ENCODE measurements at regions not wholly inside any gene's neighbourhood (a gene's known extent, or its start where the extent isn't known, plus 50 kb on each side); places are given as distances from the start of the nearest gene placed in this dataset.

DNA sequence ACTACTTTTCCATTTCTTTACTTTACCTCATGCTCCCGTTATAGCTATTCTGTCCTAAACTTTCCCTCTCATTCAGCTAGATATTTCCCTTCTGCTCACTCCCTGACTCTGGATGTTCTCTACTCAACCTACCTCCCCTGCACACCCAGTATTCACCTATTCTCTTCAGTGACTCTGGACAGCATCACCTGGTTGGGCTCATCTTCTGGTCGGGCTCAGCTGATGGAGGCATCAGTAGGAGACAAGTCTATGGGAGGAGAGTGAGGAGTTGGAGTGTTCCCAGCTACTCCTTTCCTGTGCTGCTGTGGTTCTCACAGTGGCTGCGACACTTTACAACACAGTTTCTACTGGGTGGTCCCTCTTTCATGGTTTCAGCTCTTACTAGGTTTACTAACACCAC, 493.9 kb downstream of the DMAC1 start:
- no peak for TF ChIP-seq CTCF (IDR thresholded peaks at IDR 0.05; ENCODE audit: insufficient read depth, low read length, missing control alignments)
- H3K4me3 ChIP-seq (ENCODE audit: low read depth, low read length) = no peak overlapping the region
- CTCF ChIA-PET = no interaction called here
- no peak for DNase-seq (ENCODE audit: low read depth, low spot score)
- POLR2A ChIA-PET = no interaction called here

- no peak for DNase-seq (ENCODE audit: low read depth, low spot score)
- H3K4me3 ChIP-seq (ENCODE audit: low read depth, low read length) = no peak overlapping the region
- TF ChIP-seq CTCF (IDR thresholded peaks at IDR 0.05; ENCODE audit: insufficient read depth, low read length, missing control alignments) = no peak
- ChIA-PET CTCF (no interaction called here), POLR2A (no interaction called here)
These were observed 495.0 kb downstream of the DMAC1 start for GRCh38 chr9:7304627-7304995.

GRCh38 chr9:7303907-7304626, 495.5 kb downstream of the DMAC1 start:
- H3K4me3 ChIP-seq (ENCODE audit: low read depth, low read length) = no peak overlapping the region
- TF ChIP-seq CTCF (IDR thresholded peaks at IDR 0.05; ENCODE audit: insufficient read depth, low read length, missing control alignments) = no peak
- CTCF ChIA-PET = no interaction called here
- DNase-seq (ENCODE audit: low read depth, low spot score) = no peak
- POLR2A ChIA-PET = no interaction called here

DNA sequence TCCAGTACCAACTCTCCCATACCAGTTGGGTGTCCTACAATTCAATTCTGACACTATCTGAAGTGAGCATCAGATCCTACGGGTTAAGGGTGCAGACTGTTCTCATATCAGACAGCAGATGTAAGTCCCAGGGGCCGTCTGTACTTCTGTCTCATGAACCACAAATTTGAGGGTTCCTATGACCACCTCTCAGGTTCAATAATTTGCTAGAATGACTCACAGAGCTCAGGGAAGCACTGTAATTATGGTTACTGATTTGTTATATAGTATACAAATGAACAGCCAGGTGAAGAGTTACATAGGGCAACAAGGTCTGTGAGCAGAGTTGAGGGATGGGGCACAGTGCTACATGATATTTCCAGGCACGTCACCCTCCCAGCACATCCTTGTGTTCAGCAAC, 499.1 kb downstream of the DMAC1 start:
- H3K4me3 ChIP-seq (ENCODE audit: low read depth, low read length) = no peak overlapping the region
- CTCF ChIA-PET = no interaction called here
- no peak for TF ChIP-seq CTCF (IDR thresholded peaks at IDR 0.05; ENCODE audit: insufficient read depth, low read length, missing control alignments)
- DNase-seq (ENCODE audit: low read depth, low spot score) = no peak
- POLR2A ChIA-PET = no interaction called here

DNA sequence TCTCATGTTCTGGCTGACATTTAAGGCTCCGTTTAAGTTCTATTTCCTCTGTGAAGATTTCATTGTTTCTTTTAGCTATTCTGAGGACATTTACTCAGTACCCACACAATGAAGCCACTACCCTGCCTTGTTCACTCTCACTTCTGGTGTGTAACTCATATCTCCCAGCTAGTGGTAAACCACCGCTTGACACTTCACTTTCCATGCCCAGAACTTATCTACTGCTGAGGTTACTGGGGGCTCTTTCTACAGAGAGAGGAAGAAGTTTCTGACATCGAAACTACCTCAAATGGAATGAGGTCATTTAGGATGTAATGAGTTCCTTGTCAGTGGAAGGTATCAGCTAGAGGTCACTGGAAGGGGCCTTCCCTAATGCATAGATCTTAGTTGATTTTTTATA, 501.5 kb downstream of the DMAC1 start:
- ChIA-PET POLR2A (no interaction called here), CTCF (no interaction called here)
- TF ChIP-seq CTCF (IDR thresholded peaks at IDR 0.05; ENCODE audit: insufficient read depth, low read length, missing control alignments) = no peak
- H3K4me3 ChIP-seq (ENCODE audit: low read depth, low read length) = no peak overlapping the region
- no peak for DNase-seq (ENCODE audit: low read depth, low spot score)

GRCh38 chr9:7297521-7297920, 502.1 kb downstream of the DMAC1 start:
- no peak overlapping the region for H3K4me3 ChIP-seq (ENCODE audit: low read depth, low read length)
- POLR2A ChIA-PET = no interaction called here
- no peak for TF ChIP-seq CTCF (IDR thresholded peaks at IDR 0.05; ENCODE audit: insufficient read depth, low read length, missing control alignments)
- CTCF ChIA-PET = no interaction called here
- DNase-seq (ENCODE audit: low read depth, low spot score) = no peak
